Hepatocyte (in vitro differentiated cells): ENCODE measurements at regions not wholly inside any gene's neighbourhood (a gene's known extent, or its start where the extent isn't known, plus 50 kb on each side); places are given as distances from the start of the nearest gene placed in this dataset.

ENCODE experiments used
- DNase-seq: peaks from one replicate; pipeline ENCODE4 v3.0.0-alpha.2; 2016; ENCODE audit warnings: low spot score
- H2AFZ ChIP-seq: fragments of 200-600 bp; sonication (generic); 2 replicates; pipeline ENCODE4 v1.6.0; 2016; ENCODE audit warnings: antibody characterized with exemption, mild to moderate bottlenecking
- H3K27ac ChIP-seq: fragments of 200-600 bp; sonication (generic); 2 replicates; pipeline ENCODE4 v1.5.1; 2016; ENCODE audit warnings: mild to moderate bottlenecking
- H3K27me3 ChIP-seq: fragments of 200-600 bp; sonication (generic); 2 replicates; pipeline ENCODE4 v1.6.1; 2016
- H3K36me3 ChIP-seq: fragments of 200-600 bp; sonication (generic); replicated peaks from 2 replicates; pipeline ENCODE4 v1.5.1; 2016; ENCODE audit warnings: low read depth; ENCODE audit not compliant: insufficient read depth
- H3K4me1 ChIP-seq: fragments of 200-600 bp; sonication (generic); 2 replicates; pipeline ENCODE4 v1.5.1; 2016; ENCODE audit warnings: mild to moderate bottlenecking, moderate library complexity; ENCODE audit not compliant: insufficient read depth
- H3K4me2 ChIP-seq: fragments of 200-600 bp; sonication (generic); 2 replicates; pipeline ENCODE4 v1.6.0; 2016
- H3K4me3 ChIP-seq: fragments of 200-600 bp; sonication (generic); 2 replicates; pipeline ENCODE4 v1.5.1; 2016; ENCODE audit warnings: mild to moderate bottlenecking
- H3K79me2 ChIP-seq: fragments of 200-600 bp; sonication (generic); 2 replicates; pipeline ENCODE4 v1.6.0; 2017; ENCODE audit warnings: mild to moderate bottlenecking
- H3K9me2 ChIP-seq: fragments of 200-600 bp; sonication (generic); replicated peaks from 2 replicates; pipeline ENCODE4 v1.6.0; 2017; ENCODE audit warnings: mild to moderate bottlenecking; ENCODE audit not compliant: insufficient read depth
- H3K9me3 ChIP-seq: fragments of 200-600 bp; sonication (generic); 2 replicates; pipeline ENCODE4 v1.5.1; 2016; ENCODE audit warnings: low read depth, mild to moderate bottlenecking
- H4K20me1 ChIP-seq: fragments of 200-600 bp; sonication (generic); 2 replicates; pipeline ENCODE4 v1.6.0; 2016; ENCODE audit warnings: mild to moderate bottlenecking; ENCODE audit not compliant: insufficient read depth, poor library complexity, severe bottlenecking
- EZH2 ChIP-seq: fragments of 200-600 bp; sonication (generic); IDR thresholded peaks from 2 replicates; pipeline ENCODE4 v1.6.1; 2016; ENCODE audit warnings: antibody characterized with exemption, mild to moderate bottlenecking, borderline replicate concordance
- EZH2phosphoT487 ChIP-seq: fragments of 200-600 bp; sonication (generic); IDR thresholded peaks from one replicate; pipeline ENCODE4 v1.6.1; 2018; ENCODE audit warnings: antibody characterized with exemption, mild to moderate bottlenecking, low read depth, moderate library complexity; ENCODE audit not compliant: unreplicated experiment, severe bottlenecking
- WGBS: methylation state at CpG from one replicate; pipeline ENCODE4 v1.1.6; 2016; ENCODE audit warnings: low lambda C conversion rate; ENCODE audit errors: missing lambda C conversion rate; 5-methylcytosine and 5-hydroxymethylcytosine counted together
- TF ChIP-seq, protein P1 (sequence below): fragments of 200-600 bp; sonication (generic); IDR thresholded peaks from 2 replicates; pipeline ENCODE4 v1.5.1; 2016; ENCODE audit warnings: antibody characterized with exemption, mild to moderate bottlenecking; ENCODE audit not compliant: poor library complexity

DNA sequence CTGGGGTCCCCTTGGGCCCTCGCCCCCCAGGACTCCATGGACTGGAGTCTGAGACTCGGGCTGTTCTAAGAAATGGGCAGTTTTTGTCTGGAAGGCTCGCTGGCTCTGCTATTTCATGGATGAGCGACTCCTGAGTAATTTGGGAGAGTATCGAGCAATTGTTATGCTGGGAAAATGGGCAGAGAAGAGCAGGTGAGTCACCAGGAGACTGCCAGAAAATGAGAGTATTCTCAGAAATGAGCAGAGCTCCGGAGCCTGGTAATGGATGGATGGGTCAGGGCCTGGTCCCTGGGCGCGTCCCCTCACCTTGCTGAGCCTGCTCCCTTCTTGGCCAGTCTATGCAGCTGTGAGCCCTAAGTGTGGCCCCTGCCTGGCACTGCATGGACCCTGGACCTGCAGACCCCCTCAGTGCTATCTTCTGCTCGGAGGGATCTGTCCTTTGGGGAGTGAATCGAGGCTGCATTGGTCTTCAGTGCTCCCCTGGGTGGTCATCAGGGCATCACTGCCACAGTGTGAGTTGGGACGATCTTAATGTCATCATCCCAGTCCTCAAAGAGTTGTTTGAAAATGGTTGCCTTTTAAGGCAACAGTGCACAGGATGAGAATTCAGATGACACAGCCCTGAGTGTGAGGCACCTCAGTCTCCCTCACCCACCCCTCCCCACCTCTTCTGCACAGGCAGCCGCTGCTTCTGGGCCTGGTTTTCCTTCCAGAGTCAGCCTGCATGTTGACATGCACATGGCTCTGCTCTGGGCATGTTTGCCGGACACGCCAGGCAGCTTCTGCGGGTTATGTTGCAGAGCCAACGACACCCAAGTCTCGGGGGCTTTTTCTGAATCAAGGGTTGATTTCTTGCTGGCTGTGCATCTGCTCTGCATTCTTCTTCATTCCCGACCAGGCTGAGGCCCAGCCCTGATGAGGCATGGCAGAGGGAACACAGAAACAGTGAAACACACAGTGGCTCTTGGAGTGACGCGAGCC is 519.0 kb downstream of the TBC1D22A start:
- Histone ChIP-seq H3K27ac (no peak overlapping the region), H3K4me2 (no peak overlapping the region), H3K9me2 (no peaks in the 10 kb centered on the region), H3K27me3 (no peaks in the 10 kb centered on the region), H2AFZ (no peak overlapping the region), H3K36me3 (no peaks in the 10 kb centered on the region), H3K4me1 (no peaks in the 10 kb centered on the region), H3K9me3 (no peaks in the 10 kb centered on the region), H4K20me1 (no peaks in the 10 kb centered on the region), H3K4me3 (no peak overlapping the region), H3K79me2 (no peaks in the 10 kb centered on the region)
- DNase-seq, result no peak
- WGBS, result 70% methylated on average over 20 of the region's 20 CpGs
- TF ChIP-seq EZH2 (no peak), EZH2phosphoT487 (no peak)
- TF ChIP-seq, protein P1, sequence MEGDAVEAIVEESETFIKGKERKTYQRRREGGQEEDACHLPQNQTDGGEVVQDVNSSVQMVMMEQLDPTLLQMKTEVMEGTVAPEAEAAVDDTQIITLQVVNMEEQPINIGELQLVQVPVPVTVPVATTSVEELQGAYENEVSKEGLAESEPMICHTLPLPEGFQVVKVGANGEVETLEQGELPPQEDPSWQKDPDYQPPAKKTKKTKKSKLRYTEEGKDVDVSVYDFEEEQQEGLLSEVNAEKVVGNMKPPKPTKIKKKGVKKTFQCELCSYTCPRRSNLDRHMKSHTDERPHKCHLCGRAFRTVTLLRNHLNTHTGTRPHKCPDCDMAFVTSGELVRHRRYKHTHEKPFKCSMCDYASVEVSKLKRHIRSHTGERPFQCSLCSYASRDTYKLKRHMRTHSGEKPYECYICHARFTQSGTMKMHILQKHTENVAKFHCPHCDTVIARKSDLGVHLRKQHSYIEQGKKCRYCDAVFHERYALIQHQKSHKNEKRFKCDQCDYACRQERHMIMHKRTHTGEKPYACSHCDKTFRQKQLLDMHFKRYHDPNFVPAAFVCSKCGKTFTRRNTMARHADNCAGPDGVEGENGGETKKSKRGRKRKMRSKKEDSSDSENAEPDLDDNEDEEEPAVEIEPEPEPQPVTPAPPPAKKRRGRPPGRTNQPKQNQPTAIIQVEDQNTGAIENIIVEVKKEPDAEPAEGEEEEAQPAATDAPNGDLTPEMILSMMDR, result no peak

DNA sequence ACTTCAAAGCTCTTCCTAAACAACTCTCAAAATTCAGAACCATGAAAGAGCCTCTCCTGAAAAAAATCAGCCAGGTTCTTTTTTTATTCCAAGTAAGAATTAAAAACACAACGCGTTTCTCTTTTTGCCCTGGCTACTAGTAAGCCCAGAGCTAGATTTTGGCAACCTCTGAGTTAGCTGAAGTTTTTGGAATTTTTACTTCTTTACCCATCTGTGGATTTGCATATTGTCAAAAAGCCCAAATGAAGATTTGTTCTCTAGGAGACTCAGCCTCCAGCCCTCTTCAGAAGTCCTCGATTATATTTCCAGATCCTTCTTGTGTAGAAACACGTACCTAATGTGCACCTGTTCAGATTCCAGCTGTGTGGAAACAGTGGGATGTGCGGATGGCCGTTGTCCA is 517.9 kb downstream of the TBC1D22A start:
- Histone ChIP-seq H4K20me1 (no peaks in the 10 kb centered on the region), H3K27me3 (no peaks in the 10 kb centered on the region)

DNA sequence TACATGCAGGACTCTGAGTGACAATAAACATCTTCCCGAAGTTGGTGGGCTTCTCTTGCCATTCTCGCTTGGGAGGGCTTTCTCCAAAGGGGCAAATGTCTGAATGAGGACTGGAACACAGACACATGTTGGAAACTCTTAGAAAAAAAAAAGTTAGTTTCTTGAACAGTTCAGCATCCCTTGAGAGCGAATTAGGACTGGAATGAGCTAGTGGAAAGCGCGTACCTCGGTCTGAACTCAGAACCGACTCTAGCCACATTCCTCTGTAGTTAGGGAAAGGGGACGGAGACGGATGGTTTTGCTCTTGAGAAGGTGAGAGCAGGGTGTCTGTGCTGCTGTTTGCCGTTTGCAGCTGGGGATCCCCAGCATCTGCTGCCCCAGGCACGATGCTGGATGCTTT is 517.3 kb downstream of the TBC1D22A start:
- H2AFZ ChIP-seq, result no peak overlapping the region
- H3K4me2 ChIP-seq, result no peak overlapping the region
- 76% methylated on average over 11 of the region's 11 CpGs for WGBS
- no peaks in the 10 kb centered on the region for H3K27me3 ChIP-seq
- no peaks in the 10 kb centered on the region for H4K20me1 ChIP-seq
- no peaks in the 10 kb centered on the region for H3K4me1 ChIP-seq
- no peaks in the 10 kb centered on the region for H3K79me2 ChIP-seq
- no peak for DNase-seq
- no peaks in the 10 kb centered on the region for H3K9me3 ChIP-seq
- TF ChIP-seq EZH2, result no peak
- no peaks in the 10 kb centered on the region for H3K9me2 ChIP-seq
- no peak overlapping the region for H3K27ac ChIP-seq
- H3K36me3 ChIP-seq, result no peaks in the 10 kb centered on the region
- no peak overlapping the region for H3K4me3 ChIP-seq

More for the DNA sequence above, 517.9 kb downstream of the TBC1D22A start:
- Histone ChIP-seq H3K9me3 (no peaks in the 10 kb centered on the region), H3K79me2 (no peaks in the 10 kb centered on the region), H2AFZ (no peak overlapping the region), H3K4me1 (no peaks in the 10 kb centered on the region), H3K36me3 (no peaks in the 10 kb centered on the region), H3K9me2 (no peaks in the 10 kb centered on the region), H3K4me3 (no peak overlapping the region), H3K27ac (no peak overlapping the region), H3K4me2 (no peak overlapping the region)
- WGBS, result 71% methylated on average over 6 of the region's 6 CpGs
- no peak for DNase-seq
- TF ChIP-seq, protein P1, result no peak
- no peak for TF ChIP-seq EZH2phosphoT487
- TF ChIP-seq EZH2, result no peak

DNA sequence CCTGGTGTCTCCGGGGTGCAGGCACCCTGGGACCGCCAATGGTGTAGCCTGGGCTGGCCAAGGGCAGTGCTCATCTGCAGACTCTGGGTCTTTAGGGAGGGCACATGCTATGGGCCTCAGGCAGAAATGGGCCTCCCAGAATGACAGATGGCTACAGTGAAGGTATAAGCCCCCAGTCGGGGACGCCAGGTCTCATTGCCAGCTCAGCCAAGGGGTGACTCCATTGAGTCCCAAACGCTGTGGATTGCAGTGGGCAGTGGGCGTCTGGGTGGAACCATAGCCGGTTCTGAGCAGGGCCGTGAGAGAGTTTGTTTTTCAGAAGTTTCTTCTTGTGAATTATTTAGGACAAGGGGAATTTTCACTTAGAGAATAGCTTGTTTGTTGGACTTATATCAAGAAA is 516.9 kb downstream of the TBC1D22A start:
- Histone ChIP-seq H2AFZ (no peak overlapping the region), H3K9me3 (no peaks in the 10 kb centered on the region), H3K36me3 (no peaks in the 10 kb centered on the region), H3K4me1 (no peaks in the 10 kb centered on the region), H3K79me2 (no peaks in the 10 kb centered on the region), H4K20me1 (no peaks in the 10 kb centered on the region), H3K9me2 (no peaks in the 10 kb centered on the region), H3K4me3 (no peak overlapping the region), H3K27me3 (no peaks in the 10 kb centered on the region), H3K27ac (no peak overlapping the region), H3K4me2 (no peak overlapping the region)
- DNase-seq, result no peak
- TF ChIP-seq EZH2 (no peak), EZH2phosphoT487 (no peak)
- TF ChIP-seq, protein P1, result no peak
- 76% methylated on average over 8 of the region's 8 CpGs for WGBS
